LNCaP clone FGC (cell line): ENCODE measurements at regions not wholly inside any gene's neighbourhood (a gene's known extent, or its start where the extent isn't known, plus 50 kb on each side); places are given as distances from the start of the nearest gene placed in this dataset.

Source experiments
- DNase-seq: peaks from one replicate; pipeline ENCODE4 v3.0.0-alpha.2; 2011; ENCODE audit warnings: low read depth
- H3K4me3 ChIP-seq: 2 replicates; pipeline ENCODE4 v1.5.1; 2011; ENCODE audit warnings: mild to moderate bottlenecking, low read depth, low read length, control low read depth
- TF ChIP-seq, protein P1 (sequence below): IDR thresholded peaks from 2 replicates; pipeline ENCODE4 v1.5.1; 2012; ENCODE audit warnings: mild to moderate bottlenecking; ENCODE audit not compliant: control insufficient read depth, insufficient read depth; ENCODE audit errors: extremely low read depth

DNA sequence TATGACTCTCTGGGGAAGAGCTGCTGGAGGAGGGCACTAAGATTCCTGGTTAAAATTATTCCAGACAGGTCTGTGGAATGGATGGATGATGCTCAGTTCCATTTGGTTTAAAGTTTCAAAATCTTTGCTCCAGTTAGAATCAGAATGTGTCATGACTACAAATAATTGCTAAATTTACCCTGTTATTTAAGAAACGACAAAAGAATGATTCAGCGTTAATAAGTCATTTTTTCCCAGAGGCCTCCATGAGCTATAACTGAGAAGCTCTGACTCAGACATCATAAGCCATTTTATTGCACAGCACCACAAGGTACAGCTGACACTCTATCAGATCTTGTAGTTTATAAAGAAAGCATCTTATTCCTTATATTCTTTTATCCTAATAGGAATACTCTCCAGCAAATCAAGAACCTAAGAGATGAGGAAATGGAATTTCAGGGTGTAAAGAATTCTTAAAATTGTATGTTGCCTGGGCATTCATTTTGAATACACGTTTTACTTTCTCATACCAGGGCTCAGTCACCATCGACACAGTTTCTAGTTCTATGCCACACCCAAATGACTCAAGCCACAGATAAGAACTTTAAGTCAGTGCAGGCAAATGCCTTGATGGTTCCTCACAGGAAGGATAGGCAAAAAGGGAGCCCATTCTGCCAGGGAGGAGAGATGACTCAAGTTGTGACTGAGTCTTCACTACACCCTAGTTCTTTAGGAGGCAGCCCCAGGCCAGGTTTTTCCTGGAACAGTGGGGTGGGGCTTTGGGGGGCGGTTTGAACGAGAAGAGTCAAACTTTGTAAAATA is 636.0 kb downstream of the MMUT start:
- no peak overlapping the region for H3K4me3 ChIP-seq
- no peak for DNase-seq

GRCh38 chr6:48826152-48826515 is 636.9 kb downstream of the MMUT start:
- no peak overlapping the region for H3K4me3 ChIP-seq
- no peak for DNase-seq

More for the DNA sequence above, 636.0 kb downstream of the MMUT start:
- TF ChIP-seq, protein P1, sequence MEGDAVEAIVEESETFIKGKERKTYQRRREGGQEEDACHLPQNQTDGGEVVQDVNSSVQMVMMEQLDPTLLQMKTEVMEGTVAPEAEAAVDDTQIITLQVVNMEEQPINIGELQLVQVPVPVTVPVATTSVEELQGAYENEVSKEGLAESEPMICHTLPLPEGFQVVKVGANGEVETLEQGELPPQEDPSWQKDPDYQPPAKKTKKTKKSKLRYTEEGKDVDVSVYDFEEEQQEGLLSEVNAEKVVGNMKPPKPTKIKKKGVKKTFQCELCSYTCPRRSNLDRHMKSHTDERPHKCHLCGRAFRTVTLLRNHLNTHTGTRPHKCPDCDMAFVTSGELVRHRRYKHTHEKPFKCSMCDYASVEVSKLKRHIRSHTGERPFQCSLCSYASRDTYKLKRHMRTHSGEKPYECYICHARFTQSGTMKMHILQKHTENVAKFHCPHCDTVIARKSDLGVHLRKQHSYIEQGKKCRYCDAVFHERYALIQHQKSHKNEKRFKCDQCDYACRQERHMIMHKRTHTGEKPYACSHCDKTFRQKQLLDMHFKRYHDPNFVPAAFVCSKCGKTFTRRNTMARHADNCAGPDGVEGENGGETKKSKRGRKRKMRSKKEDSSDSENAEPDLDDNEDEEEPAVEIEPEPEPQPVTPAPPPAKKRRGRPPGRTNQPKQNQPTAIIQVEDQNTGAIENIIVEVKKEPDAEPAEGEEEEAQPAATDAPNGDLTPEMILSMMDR = no peak

DNA sequence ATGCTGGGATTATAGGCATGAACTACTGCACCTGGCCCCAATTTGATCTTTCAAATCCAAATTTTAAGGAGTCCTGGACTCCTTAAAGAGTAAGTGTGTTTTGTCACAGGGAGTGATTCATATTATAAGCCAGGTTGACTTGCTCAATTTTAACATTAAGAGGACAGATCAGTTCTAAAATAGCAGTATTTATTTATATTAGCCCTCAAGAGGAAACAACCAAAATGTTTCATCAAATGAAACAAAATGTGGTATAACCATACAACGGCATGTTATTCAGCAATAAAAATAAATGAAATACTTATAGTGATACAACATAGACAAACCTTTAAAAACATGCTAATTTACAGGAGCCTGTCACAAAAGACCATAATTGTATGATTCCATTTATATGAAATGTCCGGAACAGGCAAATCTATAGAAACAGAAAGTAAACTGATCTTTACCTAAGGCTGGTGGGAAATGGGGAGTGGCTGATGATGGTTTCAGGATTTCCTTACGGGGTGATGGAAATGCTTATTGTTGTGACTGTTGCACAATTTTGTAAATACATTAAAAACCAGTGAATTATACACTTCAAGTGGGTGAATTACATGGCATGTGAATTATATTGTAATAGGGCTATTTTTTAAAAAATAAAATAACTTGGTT is 637.4 kb downstream of the MMUT start:
- no peak for DNase-seq
- TF ChIP-seq, protein P1 = no peak
- no peak overlapping the region for H3K4me3 ChIP-seq

More at GRCh38 chr6:48826152-48826515, 636.9 kb downstream of the MMUT start:
- TF ChIP-seq, protein P1 = no peak

GRCh38 chr6:48818052-48818412 is 645.0 kb downstream of the MMUT start:
- no peak for DNase-seq
- TF ChIP-seq, protein P1 = no peak
- no peak overlapping the region for H3K4me3 ChIP-seq

DNA sequence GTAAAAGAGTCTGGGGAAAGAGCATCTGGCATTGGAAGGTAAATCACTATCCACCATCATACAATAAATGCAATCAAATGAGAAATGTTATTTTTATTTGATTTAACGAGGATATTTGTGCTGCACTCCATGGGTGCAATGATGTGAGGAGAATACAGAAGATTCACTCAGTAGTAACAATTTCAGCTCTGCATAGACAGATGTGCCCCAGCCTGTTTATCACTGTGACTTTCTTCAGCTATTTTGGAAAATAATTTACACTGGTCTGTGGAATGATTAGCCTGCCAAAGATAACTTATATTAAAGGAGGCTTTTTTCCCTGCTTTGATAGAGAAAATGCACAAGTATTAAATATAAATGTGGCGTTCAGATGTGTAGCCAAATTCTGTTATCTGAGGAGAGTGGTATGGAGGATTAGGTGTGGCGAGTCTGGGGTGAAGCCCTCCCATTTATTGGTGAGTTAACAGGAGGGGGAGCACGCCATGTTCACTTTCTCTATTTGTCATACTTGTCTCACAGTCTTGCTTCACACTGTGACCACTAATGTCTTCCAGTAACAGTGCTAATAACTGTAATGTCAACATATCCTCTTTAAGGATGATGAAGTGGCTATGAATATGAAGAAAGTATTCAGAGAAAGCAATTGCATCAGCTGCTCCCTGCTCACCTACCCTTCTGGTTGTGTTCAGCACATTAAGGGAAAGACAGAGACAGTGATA is 645.6 kb downstream of the MMUT start:
- DNase-seq = no peak
- no peak overlapping the region for H3K4me3 ChIP-seq
- TF ChIP-seq, protein P1 = no peak

DNA sequence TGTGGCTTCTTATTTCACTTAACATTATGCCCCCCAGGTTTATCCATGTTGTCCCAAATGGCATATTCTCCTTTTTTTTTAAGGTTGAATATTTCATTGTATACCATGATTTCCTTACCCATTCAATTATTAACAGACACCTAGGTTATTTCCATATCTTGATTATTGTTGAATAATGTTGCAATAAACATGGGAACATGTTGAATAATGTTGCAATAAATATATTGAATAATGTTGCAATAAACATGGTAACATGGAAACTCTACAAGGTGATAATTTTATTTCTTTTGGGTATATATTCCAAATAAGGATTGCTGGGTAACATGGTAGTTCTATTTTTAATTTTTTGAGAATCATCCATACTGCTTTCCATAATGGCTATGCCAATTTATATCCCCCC is 648.1 kb downstream of the MMUT start:
- H3K4me3 ChIP-seq = no peak overlapping the region
- TF ChIP-seq, protein P1 = no peak
- DNase-seq = no peak
